Activated CD8-positive, alpha-beta memory T cell treated with anti-CD3 and anti-CD28 coated beads, Interleukin-2, amount 50 U/mL, for 48 hours (primary cell): ENCODE measurements at regions not wholly inside any gene's neighbourhood (a gene's known extent, or its start where the extent isn't known, plus 50 kb on each side); places are given as distances from the start of the nearest gene placed in this dataset.

ENCODE experiments used
- DNase-seq: peaks from one replicate; pipeline ENCODE4 v3.0.0-alpha.2; 2020

DNA sequence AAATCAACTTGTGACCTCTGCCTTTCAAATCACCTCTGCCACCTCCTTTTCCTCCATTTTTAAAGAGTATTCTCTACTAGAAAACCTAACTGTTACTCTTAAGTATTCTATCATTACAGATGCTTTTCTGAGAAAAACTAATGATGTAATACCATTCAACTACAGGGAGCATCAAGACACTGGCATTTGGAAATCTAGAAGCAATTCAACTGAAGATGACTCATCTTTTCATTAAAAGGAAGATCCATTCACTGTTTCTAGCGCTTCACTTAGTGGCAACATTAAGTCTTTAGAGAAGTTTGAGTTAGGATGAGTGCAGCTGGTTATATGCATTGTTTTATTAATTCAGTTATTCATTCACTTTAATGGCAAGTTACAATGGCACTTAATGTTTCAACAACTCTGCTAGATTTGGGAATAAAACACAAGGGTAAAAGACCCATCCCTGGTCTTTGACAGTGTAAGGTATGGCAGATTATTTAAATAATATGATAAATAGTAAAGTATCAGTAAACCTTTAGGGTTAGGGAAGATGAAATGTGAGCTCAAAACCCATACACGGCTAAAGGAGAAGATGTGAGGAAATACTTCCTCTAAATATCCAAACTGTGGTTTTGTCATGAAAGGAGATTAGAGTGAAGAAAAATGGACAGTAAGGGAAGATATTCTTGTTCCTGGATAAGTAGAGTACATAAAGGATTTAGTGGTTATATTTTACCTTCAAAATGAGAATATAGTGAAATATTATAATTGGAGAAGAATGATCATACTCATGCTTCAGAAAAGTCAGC is 61.7 kb downstream of the KCNJ2 start:
- DNase-seq: no peak

GRCh38 chr17:70232466-70232865 is 63.1 kb downstream of the KCNJ2 start:
- no peak for DNase-seq

GRCh38 chr17:70235252-70235651 is 65.9 kb downstream of the KCNJ2 start:
- no peak for DNase-seq

DNA sequence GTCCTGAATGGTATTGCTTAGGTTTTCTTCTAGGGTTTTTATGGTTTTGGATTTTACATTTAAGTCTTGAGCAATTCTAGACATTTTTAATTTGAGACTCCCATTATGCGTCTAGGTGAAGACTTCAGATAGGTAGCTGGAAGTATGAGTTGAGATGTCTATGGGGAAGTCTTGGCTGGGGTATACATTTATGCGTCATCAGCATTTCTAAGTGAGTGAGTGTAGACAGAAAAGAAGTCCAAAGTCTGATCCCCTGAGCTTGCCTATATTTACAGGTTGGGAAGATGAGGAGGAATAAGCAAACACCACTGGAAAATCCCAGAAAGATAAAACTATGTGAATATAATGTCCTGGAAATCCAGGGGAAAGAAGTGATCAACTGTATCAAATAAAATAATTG is 68.9 kb downstream of the KCNJ2 start:
- no peak for DNase-seq

DNA sequence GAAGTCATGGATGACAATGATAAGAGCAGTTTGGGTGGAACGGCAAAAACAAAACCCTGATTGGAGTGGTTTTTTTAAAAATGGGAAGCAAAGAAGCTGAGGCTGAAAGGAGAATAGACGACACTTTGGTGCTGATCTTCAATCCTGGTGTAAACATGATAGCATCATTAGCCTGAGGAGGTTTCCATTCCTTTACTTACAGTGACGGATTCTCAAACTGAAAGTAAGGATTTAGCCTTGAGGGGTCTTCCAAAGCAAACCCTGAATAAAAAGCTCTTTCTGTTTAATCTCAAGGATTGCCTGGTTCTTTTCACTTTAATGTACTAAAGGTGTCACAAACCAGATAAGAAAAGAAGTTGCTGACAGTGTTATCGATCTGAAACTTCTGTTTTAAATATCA is 69.3 kb downstream of the KCNJ2 start:
- DNase-seq: no peak

DNA sequence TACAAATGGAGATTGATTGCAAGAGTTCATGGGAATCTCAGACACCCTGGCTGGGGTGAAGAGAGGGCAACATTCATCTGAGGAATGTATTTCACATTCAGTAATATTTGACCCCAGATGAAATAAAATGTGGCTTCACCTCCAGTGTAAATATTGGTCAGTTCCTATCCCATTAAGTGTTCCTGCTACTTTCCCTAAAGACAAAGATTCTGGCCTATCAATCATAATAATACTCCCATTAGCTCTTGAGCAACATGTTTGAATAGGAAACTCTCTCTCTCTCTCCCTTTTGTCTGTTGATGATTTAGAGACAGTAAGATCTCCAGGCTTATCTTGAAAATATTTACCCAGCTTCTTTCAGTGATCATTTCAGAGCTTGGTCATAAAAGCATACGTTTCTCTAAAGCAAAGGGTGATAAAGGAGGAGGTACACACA is 70.1 kb downstream of the KCNJ2 start:
- DNase-seq: no peak

DNA sequence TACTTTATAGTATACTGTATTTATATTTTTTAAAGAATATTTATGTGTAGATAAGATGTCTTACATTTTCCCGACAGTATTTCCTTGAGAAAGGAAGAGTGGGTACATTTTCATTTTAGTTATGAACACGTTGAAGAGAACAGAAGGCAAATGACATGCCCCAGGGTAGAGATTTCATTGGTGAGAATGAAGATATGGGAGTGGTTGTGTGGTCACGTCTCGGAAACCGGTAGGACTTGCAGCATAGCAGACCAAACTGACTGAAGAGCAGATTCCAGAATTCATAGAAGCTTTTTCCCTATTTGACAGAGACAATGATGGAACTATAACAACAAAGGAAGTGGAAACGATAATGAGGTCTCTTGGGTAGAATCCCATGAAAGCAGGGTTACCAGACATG is 71.7 kb downstream of the KCNJ2 start:
- DNase-seq: no peak

DNA sequence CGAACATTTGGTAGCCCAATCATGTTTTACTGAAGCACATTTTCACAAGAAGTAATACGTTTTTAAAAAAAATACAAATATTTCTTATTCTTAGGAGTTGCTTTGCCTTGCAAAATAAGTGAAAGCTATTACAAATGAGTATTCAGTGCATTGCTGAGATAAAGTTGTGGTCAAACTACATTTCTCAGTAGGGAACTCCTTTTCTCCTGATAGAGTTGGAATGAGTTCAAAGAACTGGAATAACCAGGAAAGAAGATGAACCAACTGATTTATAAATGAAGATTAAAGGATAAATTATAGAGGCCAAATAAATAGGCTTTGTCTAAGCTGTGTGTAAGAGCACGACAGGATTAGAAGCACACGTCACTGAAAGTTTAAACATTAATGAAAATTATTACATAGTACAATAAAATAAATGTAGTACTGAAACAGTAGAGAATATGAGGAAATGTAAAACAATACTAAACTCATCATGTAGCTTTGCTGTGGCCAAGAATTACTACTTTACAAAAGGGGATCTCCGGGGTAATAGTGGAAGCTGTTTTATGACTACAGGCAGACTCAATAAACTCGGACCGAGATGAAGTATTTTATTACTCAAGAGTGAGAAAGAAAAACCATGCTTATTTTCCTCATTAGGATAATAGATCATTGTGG is 73.6 kb downstream of the KCNJ2 start:
- no peak for DNase-seq

GRCh38 chr17:70251706-70252105 is 82.4 kb downstream of the KCNJ2 start:
- no peak for DNase-seq

DNA sequence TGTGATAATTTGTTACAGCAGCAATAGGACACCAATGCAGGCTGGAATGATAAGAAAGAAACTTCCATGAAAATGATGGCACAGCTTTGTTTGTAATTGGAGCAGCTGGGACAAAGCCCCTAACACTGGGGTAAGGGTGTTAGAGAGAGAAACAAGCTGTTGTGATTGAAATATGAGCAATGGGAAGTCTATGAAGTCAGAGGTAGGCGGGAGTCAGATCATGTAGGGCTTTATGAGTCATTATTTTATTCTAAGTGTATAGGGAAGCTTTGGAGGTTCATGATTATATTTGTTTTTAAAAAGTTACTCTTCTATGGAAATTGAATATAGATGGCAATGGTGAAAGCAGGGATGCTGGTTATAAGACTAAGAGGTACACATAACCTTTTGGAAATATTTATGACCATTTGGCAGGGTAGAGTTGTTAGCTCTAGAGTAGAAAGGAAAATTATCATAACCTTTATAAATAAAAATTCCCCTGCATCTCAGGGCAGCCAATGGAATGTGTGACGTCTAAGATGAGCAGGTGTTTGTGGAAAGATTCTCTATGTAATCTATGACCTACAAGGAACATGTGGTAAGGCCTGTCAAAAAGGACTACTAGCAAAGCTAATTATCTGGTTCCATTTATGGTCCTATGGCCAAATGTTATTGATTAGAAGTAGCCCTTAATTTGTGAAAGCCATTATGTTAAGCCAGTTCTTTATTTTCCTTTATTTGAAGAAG is 85.6 kb downstream of the KCNJ2 start:
- DNase-seq: no peak

DNA sequence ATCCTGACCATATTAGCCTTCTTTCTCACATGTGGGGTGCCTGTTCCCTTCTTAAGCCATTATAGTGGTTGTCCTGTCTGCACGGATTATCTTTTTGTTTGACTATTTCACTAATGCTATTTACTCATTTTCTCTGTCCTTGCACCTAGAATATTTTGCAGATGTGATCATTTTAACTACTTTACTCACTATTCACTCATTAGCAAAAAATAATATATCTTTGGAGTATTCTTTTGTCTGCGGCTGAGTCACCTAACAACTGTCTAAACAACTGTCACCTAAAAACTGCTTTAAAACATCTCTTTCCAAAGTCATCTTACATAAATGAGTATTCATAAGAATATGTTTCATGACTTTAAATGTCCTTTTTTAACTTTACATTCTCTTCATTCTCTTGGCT is 87.4 kb downstream of the KCNJ2 start:
- DNase-seq: no peak

GRCh38 chr17:70258465-70258864 is 89.1 kb downstream of the KCNJ2 start:
- DNase-seq: no peak

DNA sequence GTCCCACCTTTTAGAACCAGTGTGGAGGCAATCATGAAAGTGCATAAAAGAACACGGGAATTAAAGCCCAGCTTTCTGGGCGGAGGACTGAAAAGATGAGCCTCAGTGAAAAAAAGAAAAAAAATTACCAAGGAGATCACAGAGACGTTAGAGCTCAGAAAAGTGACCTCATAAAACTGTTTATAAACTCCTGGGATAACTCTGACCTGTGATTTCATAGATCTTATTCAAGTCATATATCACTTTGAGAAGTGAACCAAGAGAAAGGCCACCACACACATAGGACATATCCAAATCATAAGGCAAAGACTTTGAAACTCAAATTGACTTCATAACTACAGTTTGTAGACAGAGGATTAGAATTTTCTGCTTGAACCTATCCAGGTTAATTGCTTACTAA is 90.1 kb downstream of the KCNJ2 start:
- no peak for DNase-seq

DNA sequence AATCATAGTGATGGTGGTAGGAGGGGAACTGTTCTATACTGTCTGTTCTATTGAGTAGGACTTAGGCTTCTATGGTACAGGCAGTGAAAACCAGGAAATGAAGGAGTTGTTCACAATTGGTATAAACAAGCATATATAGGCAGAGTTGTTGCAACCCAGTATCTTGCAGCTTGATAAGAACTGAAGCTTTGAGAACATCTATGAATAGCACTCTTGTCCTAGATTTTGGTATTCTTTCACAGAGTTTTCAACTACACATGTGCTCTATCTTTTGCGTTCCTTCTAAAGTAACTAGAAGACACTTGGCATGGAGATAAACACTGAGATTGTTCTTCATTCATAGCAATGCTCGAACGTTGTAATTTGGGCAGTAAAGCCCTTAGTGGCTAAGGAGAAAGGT is 91.8 kb downstream of the KCNJ2 start:
- DNase-seq: no peak

DNA sequence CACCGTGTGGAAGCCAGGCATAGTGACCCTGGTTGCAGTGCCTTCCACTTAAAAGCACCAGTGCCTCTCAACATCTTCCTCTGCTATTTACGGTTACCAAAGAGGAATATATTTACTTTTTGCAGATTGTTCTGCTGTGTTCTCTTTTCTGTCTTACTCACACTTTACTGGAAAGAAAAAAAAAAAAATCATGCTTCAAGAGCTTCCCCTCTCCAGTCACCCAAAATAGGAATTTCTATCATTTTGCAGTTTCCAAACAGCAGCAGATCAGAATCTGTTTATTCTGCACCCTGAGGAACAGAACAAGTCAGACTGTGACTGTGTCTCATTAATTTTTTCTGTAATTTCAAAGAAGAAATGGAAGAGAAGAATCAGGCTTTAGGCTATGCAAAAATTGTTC is 96.1 kb downstream of the KCNJ2 start:
- no peak for DNase-seq

DNA sequence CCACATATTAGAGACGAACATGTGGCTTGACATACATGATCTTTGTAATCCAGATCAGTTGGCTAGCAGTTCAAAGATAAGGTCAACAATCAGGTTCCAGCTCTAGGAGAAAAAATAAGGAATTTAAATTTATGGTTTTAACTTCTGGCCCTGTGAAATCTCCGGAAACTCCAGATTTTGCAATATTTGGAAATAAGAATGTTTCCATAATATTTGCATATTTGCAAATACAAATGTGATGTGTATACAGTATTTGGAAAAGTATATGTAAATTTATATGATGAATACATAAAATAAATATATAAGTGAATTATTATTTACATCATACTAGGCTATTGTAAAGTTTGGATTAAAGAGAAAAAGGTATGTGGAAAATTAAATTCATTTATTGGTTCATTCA is 97.1 kb downstream of the KCNJ2 start:
- DNase-seq: no peak

GRCh38 chr17:70268383-70268782 is 99.1 kb downstream of the KCNJ2 start:
- no peak for DNase-seq

DNA sequence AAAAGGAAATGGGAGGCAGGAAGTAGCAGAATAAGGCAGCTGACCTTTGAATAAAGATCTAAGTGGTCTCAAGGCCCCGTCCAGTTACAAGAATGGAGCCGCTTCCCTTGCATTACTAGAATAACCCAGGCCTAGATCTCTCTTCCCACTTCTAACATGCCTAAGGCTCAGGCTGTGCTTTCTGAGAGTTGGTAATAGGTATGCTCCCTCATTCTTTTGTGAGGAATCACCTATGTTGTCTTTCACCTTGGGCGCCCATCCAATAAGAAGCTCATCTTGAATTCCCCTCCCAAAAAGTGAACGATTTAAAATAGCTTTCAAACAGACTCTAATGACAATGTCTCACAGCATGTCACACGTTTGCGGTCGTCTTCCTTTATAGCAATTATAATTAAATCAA is 101.2 kb downstream of the KCNJ2 start:
- DNase-seq: no peak

- DNase-seq: no peak
These were observed 101.9 kb downstream of the KCNJ2 start for GRCh38 chr17:70271200-70271599.

- DNase-seq: no peak
These were observed 102.3 kb downstream of the KCNJ2 start for GRCh38 chr17:70271672-70272071.

DNA sequence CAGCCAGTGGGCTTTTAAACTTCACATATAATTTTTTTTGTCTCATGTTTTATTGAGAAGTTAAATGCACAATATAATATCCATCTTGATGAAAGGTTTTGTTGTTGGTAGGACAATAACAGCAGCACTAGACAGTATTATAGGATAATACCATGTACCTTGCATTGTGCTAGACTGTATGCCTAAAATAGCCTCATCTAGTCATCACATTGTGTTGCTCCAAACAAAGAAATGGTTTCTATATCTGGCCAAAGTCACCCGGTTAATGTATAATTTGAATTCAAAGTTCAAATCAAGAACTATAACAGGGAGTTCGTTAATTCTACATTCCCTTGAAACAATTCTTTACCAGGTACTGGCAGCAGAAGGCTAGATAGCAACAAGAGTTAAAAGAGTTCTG is 104.9 kb downstream of the KCNJ2 start:
- DNase-seq: no peak

GRCh38 chr17:70276906-70277305 is 107.6 kb downstream of the KCNJ2 start:
- DNase-seq: no peak

- DNase-seq: no peak
These were observed 109.6 kb downstream of the KCNJ2 start for GRCh38 chr17:70278844-70279462.

DNA sequence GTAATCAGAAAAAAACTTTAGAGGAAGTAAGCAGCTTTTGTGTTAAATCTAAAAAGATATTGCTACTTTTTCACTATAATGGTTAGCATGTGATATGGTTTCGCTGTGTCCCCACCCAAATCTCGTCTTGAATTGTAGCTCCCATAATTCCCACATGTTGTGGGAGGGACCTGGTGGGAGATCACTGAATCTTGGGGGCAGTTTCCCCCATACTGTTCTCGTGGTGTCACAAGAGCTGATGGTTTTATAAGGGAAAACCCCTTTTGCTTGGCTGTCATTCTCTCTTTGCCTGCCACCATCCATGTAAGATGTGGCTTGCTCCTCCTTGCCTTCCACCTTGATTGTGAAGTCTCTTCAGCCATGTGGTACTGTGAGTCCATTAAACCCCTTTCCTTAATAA is 117.1 kb downstream of the KCNJ2 start:
- DNase-seq: no peak
